ENCODE measurements at regions not wholly inside any gene's neighbourhood (a gene's known extent, or its start where the extent isn't known, plus 50 kb on each side); places are given as distances from the start of the nearest gene placed in this dataset.

GRCh38 chr4:106869551-106869950 lies 166.6 kb downstream of the DKK2 start:
- H3K36me3 ChIP-seq (ENCODE audit: control insufficient read depth, insufficient read depth, low read length) = no peaks in the 10 kb centered on the region
- no peak overlapping the region for H3K4me2 ChIP-seq (ENCODE audit: low read length)
- H3K18ac ChIP-seq (ENCODE audit: low read length) = no peak overlapping the region
- no peaks in the 10 kb centered on the region for H3K4me1 ChIP-seq (ENCODE audit: control insufficient read depth, low read depth, low read length)
- no peak overlapping the region for H3K23ac ChIP-seq (ENCODE audit: low read length)
- H3K4ac ChIP-seq (ENCODE audit: low read depth, low read length) = no peak overlapping the region
- DNase-seq = no peak
- H3K56ac ChIP-seq (ENCODE audit: low read length) = no peak overlapping the region
- H3K79me2 ChIP-seq (ENCODE audit: control insufficient read depth, insufficient read depth, low read length) = no peaks in the 10 kb centered on the region
- H2BK5ac ChIP-seq (ENCODE audit: low read length) = no peak overlapping the region
- H3K27me3 ChIP-seq (ENCODE audit: insufficient read depth, low read length, poor library complexity) = no peaks in the 10 kb centered on the region
- H4K8ac ChIP-seq (ENCODE audit: low read depth, low read length) = no peak overlapping the region
- H3K4me3 ChIP-seq (ENCODE audit: low read length) = no peak overlapping the region
- no peak overlapping the region for H3K9ac ChIP-seq (ENCODE audit: low read length)
- H3K79me1 ChIP-seq (ENCODE audit: low read length) = no peaks in the 10 kb centered on the region
- no peak overlapping the region for H2AK5ac ChIP-seq (ENCODE audit: low read length)
- no peak overlapping the region for H3K27ac ChIP-seq (ENCODE audit: low read depth, low read length)
- no peak overlapping the region for H2BK120ac ChIP-seq (ENCODE audit: low read depth, low read length)
- H4K5ac ChIP-seq (ENCODE audit: low read length) = no peak overlapping the region
- WGBS (ENCODE audit: extremely low coverage, insufficient coverage, low lambda C conversion rate) = no CpG with 5 or more reads among the region's 1 CpG
- H2BK15ac ChIP-seq (replicated peaks; ENCODE audit: low read depth) = no peak overlapping the region

GRCh38 chr4:106868381-106869035 lies 167.6 kb downstream of the DKK2 start:
- H3K27ac ChIP-seq (ENCODE audit: low read depth, low read length) = no peak overlapping the region
- no peak overlapping the region for H2BK5ac ChIP-seq (ENCODE audit: low read length)
- no peak overlapping the region for H3K23ac ChIP-seq (ENCODE audit: low read length)
- H3K36me3 ChIP-seq (ENCODE audit: control insufficient read depth, insufficient read depth, low read length) = no peaks in the 10 kb centered on the region
- no CpG with 5 or more reads among the region's 2 CpGs for WGBS (ENCODE audit: extremely low coverage, insufficient coverage, low lambda C conversion rate)
- no peak overlapping the region for H3K56ac ChIP-seq (ENCODE audit: low read length)
- H3K79me1 ChIP-seq (ENCODE audit: low read length) = no peaks in the 10 kb centered on the region
- H3K4me3 ChIP-seq (ENCODE audit: low read length) = no peak overlapping the region
- H2BK120ac ChIP-seq (ENCODE audit: low read depth, low read length) = no peak overlapping the region
- H3K27me3 ChIP-seq (ENCODE audit: insufficient read depth, low read length, poor library complexity) = no peaks in the 10 kb centered on the region
- H4K5ac ChIP-seq (ENCODE audit: low read length) = no peak overlapping the region
- H4K8ac ChIP-seq (ENCODE audit: low read depth, low read length) = no peak overlapping the region
- H3K4me2 ChIP-seq (ENCODE audit: low read length) = no peak overlapping the region
- no peaks in the 10 kb centered on the region for H3K79me2 ChIP-seq (ENCODE audit: control insufficient read depth, insufficient read depth, low read length)
- H3K4me1 ChIP-seq (ENCODE audit: control insufficient read depth, low read depth, low read length) = no peaks in the 10 kb centered on the region
- H3K18ac ChIP-seq (ENCODE audit: low read length) = no peak overlapping the region
- no peak overlapping the region for H3K9ac ChIP-seq (ENCODE audit: low read length)
- no peak overlapping the region for H2BK15ac ChIP-seq (replicated peaks; ENCODE audit: low read depth)
- H3K4ac ChIP-seq (ENCODE audit: low read depth, low read length) = no peak overlapping the region
- DNase-seq = no peak
- H2AK5ac ChIP-seq (ENCODE audit: low read length) = no peak overlapping the region

GRCh38 chr4:106864231-106864630 lies 171.9 kb downstream of the DKK2 start:
- no peaks in the 10 kb centered on the region for H3K79me1 ChIP-seq (ENCODE audit: low read length)
- H2BK5ac ChIP-seq (ENCODE audit: low read length) = no peak overlapping the region
- no peak overlapping the region for H4K8ac ChIP-seq (ENCODE audit: low read depth, low read length)
- no peaks in the 10 kb centered on the region for H3K4me1 ChIP-seq (ENCODE audit: control insufficient read depth, low read depth, low read length)
- no peaks in the 10 kb centered on the region for H3K36me3 ChIP-seq (ENCODE audit: control insufficient read depth, insufficient read depth, low read length)
- no peak overlapping the region for H3K18ac ChIP-seq (ENCODE audit: low read length)
- H3K27me3 ChIP-seq (ENCODE audit: insufficient read depth, low read length, poor library complexity) = no peaks in the 10 kb centered on the region
- no peaks in the 10 kb centered on the region for H3K79me2 ChIP-seq (ENCODE audit: control insufficient read depth, insufficient read depth, low read length)
- H3K56ac ChIP-seq (ENCODE audit: low read length) = no peak overlapping the region
- H3K9ac ChIP-seq (ENCODE audit: low read length) = no peak overlapping the region
- H3K23ac ChIP-seq (ENCODE audit: low read length) = no peak overlapping the region
- H3K27ac ChIP-seq (ENCODE audit: low read depth, low read length) = no peak overlapping the region
- H2AK5ac ChIP-seq (ENCODE audit: low read length) = no peak overlapping the region
- H3K4ac ChIP-seq (ENCODE audit: low read depth, low read length) = no peak overlapping the region
- H2BK120ac ChIP-seq (ENCODE audit: low read depth, low read length) = no peak overlapping the region
- H4K5ac ChIP-seq (ENCODE audit: low read length) = no peak overlapping the region
- H2BK15ac ChIP-seq (replicated peaks; ENCODE audit: low read depth) = no peak overlapping the region
- no peak for DNase-seq
- no peak overlapping the region for H3K4me3 ChIP-seq (ENCODE audit: low read length)
- no peak overlapping the region for H3K4me2 ChIP-seq (ENCODE audit: low read length)

DNA sequence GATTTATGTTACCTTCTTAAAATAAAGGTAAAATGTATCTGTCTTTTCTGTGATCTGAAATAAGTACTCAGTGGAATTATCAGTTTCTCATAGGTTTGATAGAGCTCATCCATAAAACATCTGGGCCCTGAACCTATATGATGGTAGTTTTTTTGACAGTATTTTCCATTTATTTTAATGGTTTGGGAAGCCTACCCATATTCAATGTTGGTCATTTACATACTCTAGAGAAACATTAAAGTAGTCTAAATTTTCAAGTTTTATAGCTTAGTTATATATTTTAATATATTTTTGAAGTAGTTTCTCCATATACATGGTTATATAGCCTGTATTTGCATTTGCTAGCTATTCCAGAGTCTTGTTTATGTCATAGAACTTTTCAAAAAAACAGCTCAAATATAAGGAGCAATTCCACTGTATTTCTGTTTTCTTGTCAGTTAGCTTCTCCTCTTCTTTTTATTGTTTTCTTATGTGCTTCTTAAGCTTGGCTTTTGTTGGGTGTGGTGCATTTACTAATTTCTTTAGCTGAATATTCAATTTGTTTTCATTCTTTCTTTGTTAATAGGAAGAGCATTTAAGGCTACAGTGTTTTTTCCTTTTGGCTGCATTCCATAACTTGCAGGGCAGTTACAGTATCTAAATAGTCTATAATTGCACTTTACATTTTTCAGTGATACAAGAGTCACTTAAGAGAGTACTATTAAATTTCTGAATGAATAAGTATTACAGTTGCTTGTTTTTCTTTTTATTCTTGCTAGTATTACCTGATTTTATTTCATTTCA lies 181.4 kb downstream of the DKK2 start:
- H3K9ac ChIP-seq (ENCODE audit: low read length) = no peak overlapping the region
- no peak overlapping the region for H3K56ac ChIP-seq (ENCODE audit: low read length)
- H4K5ac ChIP-seq (ENCODE audit: low read length) = no peak overlapping the region
- no peak overlapping the region for H2BK5ac ChIP-seq (ENCODE audit: low read length)
- H3K23ac ChIP-seq (ENCODE audit: low read length) = no peak overlapping the region
- no peak overlapping the region for H2AK5ac ChIP-seq (ENCODE audit: low read length)
- no peak overlapping the region for H2BK120ac ChIP-seq (ENCODE audit: low read depth, low read length)
- no peak for DNase-seq
- no peak overlapping the region for H4K8ac ChIP-seq (ENCODE audit: low read depth, low read length)
- no peak overlapping the region for H3K4me3 ChIP-seq (ENCODE audit: low read length)
- no peak overlapping the region for H3K4me2 ChIP-seq (ENCODE audit: low read length)
- H3K36me3 ChIP-seq (ENCODE audit: control insufficient read depth, insufficient read depth, low read length) = no peaks in the 10 kb centered on the region
- no peaks in the 10 kb centered on the region for H3K27me3 ChIP-seq (ENCODE audit: insufficient read depth, low read length, poor library complexity)
- H3K79me2 ChIP-seq (ENCODE audit: control insufficient read depth, insufficient read depth, low read length) = no peaks in the 10 kb centered on the region
- H3K27ac ChIP-seq (ENCODE audit: low read depth, low read length) = no peak overlapping the region
- no peaks in the 10 kb centered on the region for H3K79me1 ChIP-seq (ENCODE audit: low read length)
- H2BK15ac ChIP-seq (replicated peaks; ENCODE audit: low read depth) = no peak overlapping the region
- no peak overlapping the region for H3K18ac ChIP-seq (ENCODE audit: low read length)
- no peak overlapping the region for H3K4ac ChIP-seq (ENCODE audit: low read depth, low read length)
- no peaks in the 10 kb centered on the region for H3K4me1 ChIP-seq (ENCODE audit: control insufficient read depth, low read depth, low read length)

GRCh38 chr4:106852426-106852825 lies 183.7 kb downstream of the DKK2 start:
- Histone ChIP-seq H3K79me1 (ENCODE audit: low read length) (no peaks in the 10 kb centered on the region), H2BK15ac (replicated peaks; ENCODE audit: low read depth) (no peak overlapping the region), H3K4ac (ENCODE audit: low read depth, low read length) (no peak overlapping the region), H4K5ac (ENCODE audit: low read length) (no peak overlapping the region), H3K4me3 (ENCODE audit: low read length) (no peak overlapping the region), H3K56ac (ENCODE audit: low read length) (no peak overlapping the region), H4K8ac (ENCODE audit: low read depth, low read length) (no peak overlapping the region), H3K79me2 (ENCODE audit: control insufficient read depth, insufficient read depth, low read length) (no peaks in the 10 kb centered on the region), H3K23ac (ENCODE audit: low read length) (no peak overlapping the region), H3K36me3 (ENCODE audit: control insufficient read depth, insufficient read depth, low read length) (no peaks in the 10 kb centered on the region), H3K9ac (ENCODE audit: low read length) (no peak overlapping the region), H3K4me2 (ENCODE audit: low read length) (no peak overlapping the region), H3K27me3 (ENCODE audit: insufficient read depth, low read length, poor library complexity) (no peaks in the 10 kb centered on the region), H2BK5ac (ENCODE audit: low read length) (no peak overlapping the region), H2AK5ac (ENCODE audit: low read length) (no peak overlapping the region), H3K27ac (ENCODE audit: low read depth, low read length) (no peak overlapping the region), H3K18ac (ENCODE audit: low read length) (no peak overlapping the region), H3K4me1 (ENCODE audit: control insufficient read depth, low read depth, low read length) (no peaks in the 10 kb centered on the region), H2BK120ac (ENCODE audit: low read depth, low read length) (no peak overlapping the region)
- no CpG with 5 or more reads among the region's 1 CpG for WGBS (ENCODE audit: extremely low coverage, insufficient coverage, low lambda C conversion rate)
- no peak for DNase-seq

DNA sequence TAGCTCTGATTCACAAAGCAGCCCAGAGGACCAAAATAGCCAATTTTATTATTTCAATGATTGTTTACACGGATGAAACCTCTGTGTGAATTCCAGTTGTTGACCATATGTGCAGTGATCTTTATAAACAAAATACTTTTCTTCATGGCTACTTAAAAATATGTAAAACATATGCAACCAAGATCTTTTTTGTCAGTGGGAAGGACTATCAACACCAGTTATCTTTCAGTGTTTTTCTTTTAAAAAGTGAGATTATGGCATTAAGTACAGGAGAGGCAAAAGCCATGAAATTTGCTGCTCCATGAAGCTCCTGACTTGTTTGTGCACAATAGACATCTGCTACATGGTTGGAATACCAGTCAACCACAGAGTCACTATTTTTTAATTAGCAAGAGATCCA lies 184.4 kb downstream of the DKK2 start:
- Histone ChIP-seq H3K79me1 (ENCODE audit: low read length) (no peaks in the 10 kb centered on the region), H3K4me1 (ENCODE audit: control insufficient read depth, low read depth, low read length) (no peaks in the 10 kb centered on the region), H3K27ac (ENCODE audit: low read depth, low read length) (no peak overlapping the region), H2AK5ac (ENCODE audit: low read length) (no peak overlapping the region), H3K9ac (ENCODE audit: low read length) (no peak overlapping the region), H3K79me2 (ENCODE audit: control insufficient read depth, insufficient read depth, low read length) (no peaks in the 10 kb centered on the region), H3K4me3 (ENCODE audit: low read length) (no peak overlapping the region), H3K4ac (ENCODE audit: low read depth, low read length) (no peak overlapping the region), H3K27me3 (ENCODE audit: insufficient read depth, low read length, poor library complexity) (no peaks in the 10 kb centered on the region), H3K23ac (ENCODE audit: low read length) (no peak overlapping the region), H3K36me3 (ENCODE audit: control insufficient read depth, insufficient read depth, low read length) (no peaks in the 10 kb centered on the region), H2BK120ac (ENCODE audit: low read depth, low read length) (no peak overlapping the region), H4K5ac (ENCODE audit: low read length) (no peak overlapping the region), H3K18ac (ENCODE audit: low read length) (no peak overlapping the region), H3K4me2 (ENCODE audit: low read length) (no peak overlapping the region), H4K8ac (ENCODE audit: low read depth, low read length) (no peak overlapping the region), H3K56ac (ENCODE audit: low read length) (no peak overlapping the region), H2BK15ac (replicated peaks; ENCODE audit: low read depth) (no peak overlapping the region), H2BK5ac (ENCODE audit: low read length) (no peak overlapping the region)
- no peak for DNase-seq
- no CpG with 5 or more reads among the region's 1 CpG for WGBS (ENCODE audit: extremely low coverage, insufficient coverage, low lambda C conversion rate)

All from mesendoderm (in vitro differentiated cells).